ENCODE measurements at regions not wholly inside any gene's neighbourhood (a gene's known extent, or its start where the extent isn't known, plus 50 kb on each side); places are given as distances from the start of the nearest gene placed in this dataset.

- no peaks in the 10 kb centered on the region for H3K27me3 ChIP-seq (ENCODE audit: insufficient read depth, low read depth)
- TF ChIP-seq CTCF (conservative IDR thresholded peaks at IDR 0.05; ENCODE audit: low read depth, low read length), result no peak
- no peaks in the 10 kb centered on the region for H3K79me2 ChIP-seq (ENCODE audit: insufficient read depth, low read depth)
- no peak overlapping the region for H2AFZ ChIP-seq (ENCODE audit: low read depth)
- no peaks in the 10 kb centered on the region for H3K4me1 ChIP-seq (ENCODE audit: low read depth, poor library complexity, severe bottlenecking)
- no peak overlapping the region for H3K27ac ChIP-seq
- H3K4me2 ChIP-seq, result no peak overlapping the region
- H3K9ac ChIP-seq, result no peak overlapping the region
- H4K20me1 ChIP-seq (ENCODE audit: insufficient read depth), result no peaks in the 10 kb centered on the region
- no peaks in the 10 kb centered on the region for H3K36me3 ChIP-seq (ENCODE audit: insufficient read depth)
- no peak overlapping the region for H3K4me3 ChIP-seq (IDR thresholded peaks at IDR 0.05; ENCODE audit: insufficient read depth, low read depth, low read length)
These were observed 270.8 kb upstream of the SESN3 start for GRCh38 chr11:95501761-95502266.

GRCh38 chr11:95500466-95500865 is 269.5 kb upstream of the SESN3 start:
- Histone ChIP-seq H3K4me3 (IDR thresholded peaks at IDR 0.05; ENCODE audit: insufficient read depth, low read depth, low read length) (no peak overlapping the region), H4K20me1 (ENCODE audit: insufficient read depth) (no peaks in the 10 kb centered on the region), H3K27me3 (ENCODE audit: insufficient read depth, low read depth) (no peaks in the 10 kb centered on the region), H3K4me1 (ENCODE audit: low read depth, poor library complexity, severe bottlenecking) (no peaks in the 10 kb centered on the region), H3K9ac (no peak overlapping the region), H3K79me2 (ENCODE audit: insufficient read depth, low read depth) (no peaks in the 10 kb centered on the region), H3K36me3 (ENCODE audit: insufficient read depth) (no peaks in the 10 kb centered on the region), H3K4me2 (no peak overlapping the region), H3K27ac (no peak overlapping the region), H2AFZ (ENCODE audit: low read depth) (no peak overlapping the region)
- no peak for TF ChIP-seq CTCF (conservative IDR thresholded peaks at IDR 0.05; ENCODE audit: low read depth, low read length)

- H3K4me1 ChIP-seq (ENCODE audit: low read depth, poor library complexity, severe bottlenecking), result no peaks in the 10 kb centered on the region
- no peak overlapping the region for H3K4me3 ChIP-seq (IDR thresholded peaks at IDR 0.05; ENCODE audit: insufficient read depth, low read depth, low read length)
- no peak for TF ChIP-seq CTCF (conservative IDR thresholded peaks at IDR 0.05; ENCODE audit: low read depth, low read length)
- H3K4me2 ChIP-seq, result no peak overlapping the region
- H3K36me3 ChIP-seq (ENCODE audit: insufficient read depth), result no peaks in the 10 kb centered on the region
- no peaks in the 10 kb centered on the region for H3K79me2 ChIP-seq (ENCODE audit: insufficient read depth, low read depth)
- no peak overlapping the region for H2AFZ ChIP-seq (ENCODE audit: low read depth)
- H3K27me3 ChIP-seq (ENCODE audit: insufficient read depth, low read depth), result no peaks in the 10 kb centered on the region
- H3K9ac ChIP-seq, result no peak overlapping the region
- H3K27ac ChIP-seq, result no peak overlapping the region
- H4K20me1 ChIP-seq (ENCODE audit: insufficient read depth), result no peaks in the 10 kb centered on the region
These were observed 268.6 kb upstream of the SESN3 start for GRCh38 chr11:95499516-95500135.

DNA sequence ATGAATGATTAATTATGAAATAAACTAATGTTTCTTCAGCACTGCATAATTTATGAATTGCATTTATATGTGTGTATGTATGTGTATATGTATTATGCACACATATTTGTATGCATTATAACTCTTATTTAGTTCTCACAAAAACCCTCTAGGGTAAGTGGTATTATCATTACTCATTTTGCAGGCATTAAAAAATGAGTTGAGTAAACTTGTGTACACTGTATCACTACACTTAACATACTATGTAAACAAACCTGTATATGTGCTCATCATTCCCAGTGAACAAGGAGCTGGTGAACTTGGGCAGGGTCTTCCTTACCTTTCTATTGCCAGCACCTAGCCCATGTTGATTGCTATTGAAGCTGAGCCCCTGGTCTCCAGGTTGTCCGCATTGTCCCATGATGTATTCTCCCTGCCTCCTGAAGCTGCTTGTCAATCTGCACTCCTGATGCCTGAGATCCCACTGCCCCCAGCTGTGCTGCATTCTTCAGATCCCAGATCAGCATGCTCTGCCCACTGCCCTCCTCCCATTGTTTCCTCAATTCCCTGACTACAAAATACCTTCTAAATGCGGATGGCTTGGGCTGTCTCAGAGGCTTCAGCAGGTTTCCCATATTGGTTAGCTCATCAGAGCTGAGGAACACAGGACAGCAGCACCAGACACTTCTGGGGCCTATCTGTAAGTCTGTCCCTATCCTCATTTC is 267.9 kb upstream of the SESN3 start:
- Histone ChIP-seq H3K4me2 (no peak overlapping the region), H3K36me3 (ENCODE audit: insufficient read depth) (no peaks in the 10 kb centered on the region), H3K27ac (no peak overlapping the region)

More for the DNA sequence above, 267.9 kb upstream of the SESN3 start:
- H3K4me3 ChIP-seq (IDR thresholded peaks at IDR 0.05; ENCODE audit: insufficient read depth, low read depth, low read length), result no peak overlapping the region
- no peak for TF ChIP-seq CTCF (conservative IDR thresholded peaks at IDR 0.05; ENCODE audit: low read depth, low read length)
- H2AFZ ChIP-seq (ENCODE audit: low read depth), result no peak overlapping the region
- H3K4me1 ChIP-seq (ENCODE audit: low read depth, poor library complexity, severe bottlenecking), result no peaks in the 10 kb centered on the region
- H3K27me3 ChIP-seq (ENCODE audit: insufficient read depth, low read depth), result no peaks in the 10 kb centered on the region
- no peaks in the 10 kb centered on the region for H4K20me1 ChIP-seq (ENCODE audit: insufficient read depth)
- H3K9ac ChIP-seq, result no peak overlapping the region
- H3K79me2 ChIP-seq (ENCODE audit: insufficient read depth, low read depth), result no peaks in the 10 kb centered on the region
